IMR-90 (cell line): ENCODE measurements at regions not wholly inside any gene's neighbourhood (a gene's known extent, or its start where the extent isn't known, plus 50 kb on each side); places are given as distances from the start of the nearest gene placed in this dataset.
A peak's percentile ranks its signal among the peaks of the same experiment; 100 is the strongest.

Source experiments
- ATAC-seq: fragments of 200-7000 bp; cut with Tn5 transposase; 2 replicates; pipeline ENCODE4 v1.9.1; 2020; ENCODE audit warnings: low read depth, mild to moderate bottlenecking, moderate library complexity
- BruUV-seq: library from RNA; stranded (reverse); fragments of 400-500 nt; replicated peaks from 2 replicates; lab custom pipeline; 2021; lab: Mats Ljungman, UMichigan
- CTCF ChIA-PET: fragments of 300-600 bp; formaldehyde crosslinking; extraction: SDS; loops from one replicate; lab custom pipeline; 2021; ENCODE audit warnings: antibody characterized with exemption; lab: Yijun Ruan, JAX
- POLR2A ChIA-PET: fragments of 300-600 bp; sonication (Branson Sonifier 250); formaldehyde crosslinking; loops from one replicate; lab custom pipeline; 2022; ENCODE audit warnings: antibody characterized with exemption; ENCODE audit not compliant: unreplicated experiment; lab: Charles Lee
- DNase-seq: peaks from one replicate; pipeline ENCODE4 v3.0.0; 2013
- H2AFZ ChIP-seq: replicated peaks from 2 replicates; pipeline ENCODE3; 2013; ENCODE audit warnings: low read length, mild to moderate bottlenecking; ENCODE audit not compliant: poor library complexity
- H2AK5ac ChIP-seq: 2 replicates; pipeline ENCODE4 v1.6.1; 2013; ENCODE audit warnings: low read depth, low read length, inconsistent platforms
- H2AK9ac ChIP-seq: replicated peaks from 2 replicates; pipeline ENCODE3; 2013; ENCODE audit warnings: mild to moderate bottlenecking, low read depth, low read length, moderate library complexity; ENCODE audit not compliant: poor library complexity
- H2BK120ac ChIP-seq: 2 replicates; pipeline ENCODE4 v1.6.1; 2013; ENCODE audit warnings: low read depth, low read length, inconsistent platforms
- H2BK15ac ChIP-seq: 3 replicates; pipeline ENCODE4 v1.6.1; 2013; ENCODE audit warnings: low read depth, low read length, inconsistent platforms
- H2BK20ac ChIP-seq: 2 replicates; pipeline ENCODE4 v1.6.1; 2013; ENCODE audit warnings: low read depth, mild to moderate bottlenecking, inconsistent platforms, low read length, moderate library complexity
- H2BK5ac ChIP-seq: 2 replicates; pipeline ENCODE4 v1.6.1; 2013; ENCODE audit warnings: mild to moderate bottlenecking, low read depth, low read length, inconsistent platforms; ENCODE audit not compliant: poor library complexity, severe bottlenecking
- H3K14ac ChIP-seq: replicated peaks from 2 replicates; pipeline ENCODE4 v1.6.1; 2013; ENCODE audit warnings: low read depth, low read length, inconsistent platforms
- H3K18ac ChIP-seq: 2 replicates; pipeline ENCODE4 v1.6.1; 2013; ENCODE audit warnings: low read depth, low read length, control low read depth
- H3K23ac ChIP-seq: 2 replicates; pipeline ENCODE4 v1.6.1; 2013; ENCODE audit warnings: low read depth, low read length, inconsistent platforms
- H3K27ac ChIP-seq: 2 replicates; pipeline ENCODE4 v1.5.1; 2013; ENCODE audit warnings: mild to moderate bottlenecking, control low read depth, low read length; ENCODE audit not compliant: insufficient read depth
- H3K27me3 ChIP-seq: 2 replicates; pipeline ENCODE4 v1.6.1; 2013; ENCODE audit warnings: low read length; ENCODE audit not compliant: control insufficient read depth, insufficient read depth
- H3K36me3 ChIP-seq: 2 replicates; pipeline ENCODE4 v1.6.1; 2013; ENCODE audit warnings: low read length, mixed read lengths; ENCODE audit not compliant: control insufficient read depth, insufficient read depth
- H3K4ac ChIP-seq: 2 replicates; pipeline ENCODE4 v1.6.1; 2013; ENCODE audit warnings: low read depth, low read length, inconsistent platforms
- H3K4me1 ChIP-seq: 2 replicates; pipeline ENCODE4 v1.6.1; 2013; ENCODE audit warnings: low read length, mixed read lengths; ENCODE audit not compliant: control insufficient read depth, insufficient read depth
- H3K4me2 ChIP-seq: 2 replicates; pipeline ENCODE4 v1.6.1; 2013; ENCODE audit warnings: low read depth, mild to moderate bottlenecking, control low read depth, low read length, moderate library complexity
- H3K4me3 ChIP-seq: 2 replicates; pipeline ENCODE4 v1.5.1; 2013; ENCODE audit warnings: low read depth, mild to moderate bottlenecking, control low read depth, low read length, moderate library complexity; ENCODE audit not compliant: insufficient read depth
- H3K56ac ChIP-seq: 2 replicates; pipeline ENCODE4 v1.6.1; 2013; ENCODE audit warnings: low read length, inconsistent platforms; ENCODE audit not compliant: insufficient read depth; ENCODE audit errors: extremely low read depth
- H3K79me1 ChIP-seq, 2 experiments: 2 replicates each; pipeline ENCODE4 v1.6.1; 2013; ENCODE audit warnings: low read length in 2 of 2, inconsistent platforms in 1 of 2, low read depth in 1 of 2
- H3K9ac ChIP-seq: 2 replicates; pipeline ENCODE4 v1.6.1; 2013; ENCODE audit warnings: low read depth, low read length, control low read depth
- H3K9me1 ChIP-seq: 2 replicates; pipeline ENCODE4 v1.6.1; 2013; ENCODE audit warnings: low read length, inconsistent platforms; ENCODE audit not compliant: insufficient read depth
- H3K9me3 ChIP-seq: 2 replicates; pipeline ENCODE4 v1.6.1; 2013; ENCODE audit warnings: low read length; ENCODE audit not compliant: control insufficient read depth, insufficient read depth
- H4K20me1 ChIP-seq: 2 replicates; pipeline ENCODE4 v1.6.1; 2013; ENCODE audit warnings: low read length, inconsistent platforms; ENCODE audit not compliant: insufficient read depth
- H4K5ac ChIP-seq: 2 replicates; pipeline ENCODE4 v1.6.1; 2013; ENCODE audit warnings: mild to moderate bottlenecking, low read depth, low read length, control low read depth
- H4K8ac ChIP-seq, 2 experiments: 2 replicates each; pipeline ENCODE4 v1.6.1; 2013; ENCODE audit warnings: low read depth in 2 of 2, low read length in 2 of 2, control low read depth in 1 of 2, inconsistent platforms in 1 of 2
- H4K91ac ChIP-seq: 2 replicates; pipeline ENCODE4 v1.6.1; 2013; ENCODE audit warnings: low read depth, low read length, inconsistent platforms; ENCODE audit not compliant: insufficient read depth
- MAFK ChIP-seq: IDR thresholded peaks from 2 replicates; pipeline ENCODE4 v1.6.1; 2012; ENCODE audit warnings: low read depth, low read length, improper control_type of control experiment
- WGBS, 2 experiments: methylation state at CpG; one replicate each; pipeline versions ENCODE4 v1.1.5 to v1.1.7; 2013; ENCODE audit warnings: missing lambda C conversion rate in 2 of 2; ENCODE audit not compliant: insufficient read length in 1 of 2; ENCODE audit errors: extremely low coverage in 2 of 2; 5-methylcytosine and 5-hydroxymethylcytosine counted together
- dilution Hi-C: fragments of 300-500 bp; cut with HindIII; formaldehyde crosslinking; loops from one replicate; pipeline ENCODE4 v1.14.3; 2018; ENCODE audit warnings: low sequenced_read_pairs; ENCODE audit not compliant: unreplicated experiment
- in situ Hi-C: fragments of 300-500 bp; cut with MboI; formaldehyde crosslinking; loops from 3 replicates; pipeline ENCODE4 v1.14.3; 2019; ENCODE audit warnings: low sequenced_read_pairs, inconsistent platforms, mixed read lengths
- intact Hi-C: fragments of 100-400 bp; cut with micrococcal nuclease; formaldehyde crosslinking; loops from 2 replicates; pipeline ENCODE4 v1.10.0; 2022

- ATAC-seq (no peak), DNase-seq (no peak)
- no peak overlapping the region for H3K56ac ChIP-seq
- H3K4me3 ChIP-seq: no peak overlapping the region
- no peaks in the 10 kb centered on the region for H4K20me1 ChIP-seq
- CTCF ChIA-PET: no interaction called here
- no peak overlapping the region for H4K91ac ChIP-seq
- in situ Hi-C loops (no loop called here), dilution Hi-C loops (no loop called here), intact Hi-C loops (no loop called here)
- no peaks in the 10 kb centered on the region for H3K9me3 ChIP-seq
- no peak overlapping the region for H3K14ac ChIP-seq
- H3K4me2 ChIP-seq: no peak overlapping the region
- no peak for TF ChIP-seq MAFK
- no peaks in the 10 kb centered on the region for H3K79me1 ChIP-seq
- no peak overlapping the region for H2BK15ac ChIP-seq
- peaks cover 2% of the 10 kb centered on the region; the same call in 1 of the 2 replicates for H3K4me1 ChIP-seq
- H2AFZ ChIP-seq: no peak overlapping the region
- no peak overlapping the region for H4K5ac ChIP-seq
- no peak overlapping the region for H4K8ac ChIP-seq
- H3K9me1 ChIP-seq: no peaks in the 10 kb centered on the region
- POLR2A ChIA-PET: no interaction called here
- H3K23ac ChIP-seq: no peak overlapping the region
- no peaks in the 10 kb centered on the region for H3K36me3 ChIP-seq
- H3K27me3 ChIP-seq: no peaks in the 10 kb centered on the region
- H2BK120ac ChIP-seq: no peak overlapping the region
- BruUV-seq: no TSS peak
- no peak overlapping the region for H2BK5ac ChIP-seq
- peak overlapping the region; percentile 17; the same call in 1 of the 2 replicates for H2BK20ac ChIP-seq
- no peak overlapping the region; the same call in 1 of the 2 replicates for H2AK5ac ChIP-seq
- WGBS, 2 experiments: no CpG with 5 or more reads among the region's 2 CpGs
- H3K9ac ChIP-seq: no peak overlapping the region
- H2AK9ac ChIP-seq: no peak overlapping the region
- H3K27ac ChIP-seq: no peak overlapping the region
- peak overlapping the region; percentile 42; the same call in 1 of the 2 replicates for H3K18ac ChIP-seq
- no peak overlapping the region for H3K4ac ChIP-seq
Measured at GRCh38 chr13:76229281-76229680, 593.2 kb downstream of the LMO7 start.
